Adrenal gland (tissue), 9 donors: ENCODE measurements at regions not wholly inside any gene's neighbourhood (a gene's known extent, or its start where the extent isn't known, plus 50 kb on each side); places are given as distances from the start of the nearest gene placed in this dataset.

Experiments
- DNase-seq, 7 donors: peaks; one replicate each; pipeline ENCODE4 v3.0.0-alpha.2; 2019 to 2020
- H3K27ac ChIP-seq, 5 donors: fragments of 200-600 bp; sonication (generic) in 4 of 5; 1 replicate in 3 of 5; 2 replicates in 2 of 5; pipeline versions ENCODE4 v1.5.1 to v1.8.0; 2016 to 2020; ENCODE audit warnings: mild to moderate bottlenecking in 1 of 5
- H3K27me3 ChIP-seq: fragments of 200-600 bp; 2 replicates; pipeline ENCODE4 v1.8.0; 2021
- H3K36me3 ChIP-seq, 2 donors: fragments of 200-600 bp; replicated peaks in 1 of 2; 1 replicate in 1 of 2; 2 replicates in 1 of 2; pipeline versions ENCODE4 v1.5.1 to v1.8.0; 2018 to 2022
- H3K4me1 ChIP-seq, 2 donors: fragments of 200-600 bp; replicated peaks in 1 of 2; 1 replicate in 1 of 2; 2 replicates in 1 of 2; pipeline versions ENCODE4 v1.5.1 to v1.8.0; 2018 to 2021
- H3K4me3 ChIP-seq, 4 donors: fragments of 200-600 bp; sonication (generic) in 3 of 4; one replicate each; pipeline ENCODE4 v1.5.1; 2016 to 2018
- H3K9me3 ChIP-seq, 3 donors: fragments of 200-600 bp; sonication (generic) in 1 of 3; replicated peaks in 1 of 3; 1 replicate in 2 of 3; 2 replicates in 1 of 3; pipeline versions ENCODE4 v1.5.1 to v1.8.0; 2016 to 2021
- CTCF ChIP-seq, 6 experiments: fragments of 450-650 bp in 4 of 6; fragments of 200-600 bp in 2 of 6; sonication (generic) in 1 of 6; IDR thresholded peaks; 1 replicate in 5 of 6; 2 replicates in 1 of 6; pipeline versions ENCODE4 v1.5.1 to v1.8.0; 2016 to 2021; ENCODE audit warnings: antibody characterized with exemption in 6 of 6, mild to moderate bottlenecking in 2 of 6, moderate library complexity in 1 of 6
- POLR2A ChIP-seq, 2 donors: fragments of 450-650 bp; IDR thresholded peaks; one replicate each; pipeline ENCODE4 v1.6.1; 2017; ENCODE audit warnings: antibody characterized with exemption in 2 of 2, mild to moderate bottlenecking in 2 of 2, moderate library complexity in 1 of 2
- WGBS, 4 donors: extraction: QIAGEN DNeasy Blood & Tissue Kit in 2 of 4; methylation state at CpG; one replicate each; pipeline versions ENCODE4 v1.1.5 to v1.1.7; 2013 to 2017; 5-methylcytosine and 5-hydroxymethylcytosine counted together
- intact Hi-C, 2 donors: fragments of 100-400 bp; cut with DNase I; formaldehyde crosslinking; loops; one replicate each; pipeline versions ENCODE4 v1.14.1 to v1.15.0; 2022 to 2023
- donor health status: healthy with polysubstance abuse.
- donor health status: Bipolar disorder and iron deficiency.
- donor health status: DM: yes; HTN: yes; CAD: no.
- donor health status: DM: no; HTN: no; CAD: no.
- donor health status: DM: no; HTN: no; CAD: no.

GRCh38 chr3:72606005-72606800 is 242.0 kb downstream of the SHQ1 start:
- H3K27ac ChIP-seq: no peak overlapping the region
- H3K4me1 ChIP-seq: no peaks in the 10 kb centered on the region
- H3K36me3 ChIP-seq: no peaks in the 10 kb centered on the region
- H3K9me3 ChIP-seq: no peaks in the 10 kb centered on the region
- no peaks in the 10 kb centered on the region for H3K27me3 ChIP-seq
- TF ChIP-seq CTCF (IDR thresholded peaks at IDR 0.05): no peak
- no peak for TF ChIP-seq POLR2A (IDR thresholded peaks at IDR 0.05)
- no peak overlapping the region for H3K4me3 ChIP-seq
- 85 to 92% (median 91%) methylated on average over 5 to 6 of the region's 6 CpGs for WGBS, 4 donors
- intact Hi-C loops: no loop called here
- no peak for DNase-seq

- no peak for TF ChIP-seq POLR2A (IDR thresholded peaks at IDR 0.05)
- no peak overlapping the region for H3K27ac ChIP-seq
- H3K9me3 ChIP-seq: no peaks in the 10 kb centered on the region
- no peak overlapping the region for H3K4me3 ChIP-seq
- intact Hi-C loops: no loop called here
- H3K4me1 ChIP-seq: no peaks in the 10 kb centered on the region
- no peak for DNase-seq
- 62 to 73% (median 69%) methylated on average over 3 of the region's 3 CpGs for WGBS, 4 donors
- no peaks in the 10 kb centered on the region for H3K36me3 ChIP-seq
- no peaks in the 10 kb centered on the region for H3K27me3 ChIP-seq
Observed at GRCh38 chr3:72604328-72604727, 243.9 kb downstream of the SHQ1 start.

GRCh38 chr3:72601983-72602750 is 246.1 kb downstream of the SHQ1 start:
- H3K4me1 ChIP-seq: no peaks in the 10 kb centered on the region
- WGBS, 4 donors: 81 to 94% (median 84%) methylated on average over 4 of the region's 4 CpGs
- H3K4me3 ChIP-seq: no peak overlapping the region
- no peaks in the 10 kb centered on the region for H3K9me3 ChIP-seq
- no peaks in the 10 kb centered on the region for H3K27me3 ChIP-seq
- TF ChIP-seq POLR2A (IDR thresholded peaks at IDR 0.05): no peak
- no peak for TF ChIP-seq CTCF (IDR thresholded peaks at IDR 0.05)
- intact Hi-C loops: no loop called here
- H3K36me3 ChIP-seq: no peaks in the 10 kb centered on the region
- DNase-seq: no peak
- H3K27ac ChIP-seq: no peak overlapping the region

- H3K4me1 ChIP-seq: no peaks in the 10 kb centered on the region
- no peaks in the 10 kb centered on the region for H3K9me3 ChIP-seq
- no peak overlapping the region for H3K4me3 ChIP-seq
- intact Hi-C loops: no loop called here
- H3K36me3 ChIP-seq: no peaks in the 10 kb centered on the region
- no peak for DNase-seq
- H3K27me3 ChIP-seq: no peaks in the 10 kb centered on the region
- TF ChIP-seq POLR2A (IDR thresholded peaks at IDR 0.05) (no peak), CTCF (IDR thresholded peaks at IDR 0.05) (no peak)
- H3K27ac ChIP-seq: no peak overlapping the region
- WGBS, 4 donors: 40 to 85% (median 82%) methylated on average over 1 to 5 of the region's 5 CpGs
Observed at GRCh38 chr3:72601060-72601459, 247.2 kb downstream of the SHQ1 start.
